T-helper 2 cell treated with Interferon-gamma antibody and Interleukin-4, amounts not matched to agents 100 ng/mL and 5 ng/mL, for 36 hours (primary cell): ENCODE measurements at regions not wholly inside any gene's neighbourhood (a gene's known extent, or its start where the extent isn't known, plus 50 kb on each side); places are given as distances from the start of the nearest gene placed in this dataset.

Experiments
- intact Hi-C: fragments of 100-400 bp; cut with micrococcal nuclease; formaldehyde crosslinking; loops from one replicate; pipeline ENCODE4 v1.15.1; 2023

DNA sequence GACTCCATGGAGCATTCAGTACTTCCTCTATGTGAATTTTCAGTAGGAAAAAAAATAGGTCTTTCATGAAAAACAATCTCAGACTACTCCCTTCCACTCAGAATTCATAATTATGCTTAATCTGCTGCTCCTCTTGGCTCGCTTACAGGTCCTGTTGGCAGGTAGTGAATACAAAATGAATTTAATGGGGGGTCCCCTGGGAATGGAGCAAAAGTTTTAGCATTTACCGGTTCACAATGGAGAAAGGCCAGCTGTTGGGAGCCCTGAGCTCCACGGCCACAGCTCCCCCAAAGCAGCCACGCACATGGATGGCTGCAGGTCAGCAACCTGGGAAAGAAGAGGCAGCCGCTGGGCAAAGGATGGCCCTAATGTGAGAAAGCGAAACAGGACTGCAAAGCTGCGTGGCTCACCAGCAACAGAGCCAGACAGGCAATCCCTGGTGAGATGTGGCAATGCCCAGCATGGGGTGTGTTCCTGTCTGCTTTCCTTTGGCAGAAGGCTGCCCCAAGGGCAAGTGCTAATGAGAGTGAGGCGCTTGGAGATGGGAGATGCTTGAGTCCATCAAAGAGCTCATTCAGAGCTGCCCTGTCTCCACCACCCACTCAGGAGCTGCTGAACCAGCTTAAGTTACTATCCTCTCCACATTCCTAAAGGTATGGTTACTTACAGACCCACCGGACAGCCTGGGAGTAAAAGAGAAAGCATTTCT lies 447.4 kb downstream of the EPHA4 start:
- intact Hi-C loops, result no loop called here

DNA sequence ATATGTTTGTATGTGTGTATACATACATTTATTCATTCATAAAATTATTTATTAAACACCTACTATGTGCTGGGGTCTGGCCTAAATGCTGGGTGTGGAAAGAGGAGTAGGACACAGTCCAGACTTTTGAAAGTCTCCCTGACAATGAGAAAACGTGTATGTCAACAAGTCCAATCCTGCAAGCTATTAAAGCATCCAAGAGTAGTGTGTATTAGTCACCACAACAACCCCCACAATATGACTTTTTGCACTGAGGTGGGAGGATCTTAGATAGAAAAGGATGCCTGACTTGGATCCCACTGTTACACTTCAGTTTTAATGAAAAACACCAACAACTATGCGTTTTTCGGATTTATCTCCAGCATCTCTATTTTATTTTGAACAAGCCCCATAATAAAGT lies 446.4 kb downstream of the EPHA4 start:
- intact Hi-C loops, result no loop called here

DNA sequence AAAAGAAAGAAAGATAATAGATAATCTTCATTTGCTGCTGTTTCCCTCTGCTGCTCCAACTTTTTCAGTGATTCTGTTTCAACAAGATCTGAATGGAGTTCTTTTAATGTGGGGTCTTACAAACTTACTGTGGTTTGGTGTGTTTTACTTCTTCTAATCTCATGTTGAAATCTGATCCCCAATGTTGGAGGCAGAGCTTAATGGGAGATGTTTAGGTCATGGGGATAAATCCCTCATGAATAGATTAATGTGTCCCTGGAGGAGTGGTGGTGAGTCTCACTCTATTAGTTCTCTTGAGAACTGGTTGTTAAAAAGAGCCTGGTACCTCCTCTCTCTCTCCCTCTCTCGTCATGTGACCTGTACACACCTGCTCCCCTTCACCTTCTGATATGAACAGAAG lies 442.4 kb downstream of the EPHA4 start:
- intact Hi-C loops, result no loop called here

DNA sequence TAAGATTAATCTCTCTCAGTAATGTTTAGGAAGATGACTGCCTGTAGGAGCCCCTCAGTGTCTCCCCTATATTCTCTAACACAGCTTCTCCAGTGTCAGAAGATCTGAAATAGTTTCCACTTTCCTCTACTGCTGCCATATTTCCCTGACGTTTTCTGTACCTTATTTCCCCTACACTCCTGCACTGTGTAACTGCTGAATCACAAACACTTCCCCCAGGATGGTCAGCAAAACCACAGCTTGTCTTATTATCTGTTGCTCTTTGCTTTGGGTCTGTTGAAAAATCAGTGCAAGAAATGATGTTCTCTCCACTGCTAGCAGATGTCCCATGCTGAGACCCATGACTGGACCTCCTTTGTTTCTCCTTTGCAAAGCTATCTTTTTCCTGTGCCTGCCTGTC lies 441.7 kb downstream of the EPHA4 start:
- intact Hi-C loops, result no loop called here

DNA sequence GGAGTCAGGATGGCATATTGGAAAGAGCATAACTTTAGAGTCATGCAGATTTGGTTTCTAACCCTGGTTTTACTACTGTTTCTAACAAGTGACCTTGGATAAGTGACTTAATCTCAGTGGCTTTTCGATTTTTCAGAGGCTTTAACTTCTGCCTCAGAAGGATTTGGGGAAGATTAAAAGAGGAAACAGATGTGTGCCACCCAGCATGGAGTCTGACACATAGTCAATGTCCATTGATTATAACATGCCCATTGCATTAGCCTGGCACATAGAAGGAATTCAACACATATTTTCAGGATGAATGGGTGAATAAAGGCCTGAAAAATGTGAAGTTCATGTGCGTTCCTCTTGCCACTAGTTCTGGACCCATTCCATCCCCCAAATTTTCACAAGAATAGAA lies 438.2 kb downstream of the EPHA4 start:
- intact Hi-C loops, result no loop called here

DNA sequence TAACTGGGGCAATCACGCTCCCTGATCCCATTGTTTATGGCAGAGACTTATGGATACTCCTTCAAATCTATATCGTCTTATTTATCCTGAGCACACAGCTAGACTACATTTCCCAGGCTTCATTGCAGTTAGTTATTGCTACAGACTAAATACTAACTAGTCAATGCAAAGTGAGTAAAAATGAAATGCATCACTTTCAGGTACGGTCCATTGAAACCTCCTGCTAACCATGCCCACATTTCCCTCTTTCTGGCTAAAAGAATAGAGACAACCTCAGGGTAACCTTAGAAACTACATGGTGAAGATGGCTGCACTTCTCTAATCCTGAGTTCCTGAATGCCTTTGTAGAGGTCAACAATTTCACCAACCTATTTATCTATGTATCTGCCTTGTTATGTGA lies 437.4 kb downstream of the EPHA4 start:
- intact Hi-C loops, result no loop called here

DNA sequence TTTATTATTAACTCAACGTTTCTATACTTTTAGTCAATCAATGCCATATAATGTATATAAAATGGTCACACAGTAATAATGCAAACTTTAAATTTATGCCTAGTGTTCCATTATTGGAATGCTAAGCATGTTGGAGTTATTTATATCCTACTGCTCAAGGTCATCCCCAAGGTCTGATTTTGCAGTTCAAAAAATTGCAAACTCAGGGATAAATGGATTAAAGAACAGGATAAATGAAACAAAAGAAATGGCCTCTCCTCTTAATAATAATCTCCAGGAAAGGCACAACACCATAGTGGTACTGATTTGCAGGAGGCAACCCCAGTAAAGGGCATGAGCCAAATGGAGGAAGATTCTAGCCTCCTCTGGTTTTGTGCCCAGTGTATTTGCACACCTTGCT lies 436.4 kb downstream of the EPHA4 start:
- intact Hi-C loops, result no loop called here

DNA sequence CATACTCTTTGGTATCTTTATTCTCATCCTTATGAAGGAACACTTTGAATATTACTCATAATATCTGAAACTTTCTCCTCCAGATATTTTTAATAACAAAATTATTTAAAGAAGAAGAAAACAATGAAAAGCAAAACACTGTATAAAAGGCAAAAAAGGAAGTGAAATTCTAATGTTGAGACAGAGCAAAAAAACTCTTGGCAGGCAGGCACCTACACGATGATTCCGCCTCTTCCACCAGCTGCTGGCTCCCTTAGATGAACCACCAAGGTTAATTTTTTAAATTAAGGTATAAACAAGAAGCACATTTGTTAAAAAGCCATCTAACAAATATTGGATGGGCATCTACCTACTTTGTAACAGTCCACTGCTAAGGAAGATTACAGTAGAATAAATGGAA lies 434.7 kb downstream of the EPHA4 start:
- intact Hi-C loops, result no loop called here

DNA sequence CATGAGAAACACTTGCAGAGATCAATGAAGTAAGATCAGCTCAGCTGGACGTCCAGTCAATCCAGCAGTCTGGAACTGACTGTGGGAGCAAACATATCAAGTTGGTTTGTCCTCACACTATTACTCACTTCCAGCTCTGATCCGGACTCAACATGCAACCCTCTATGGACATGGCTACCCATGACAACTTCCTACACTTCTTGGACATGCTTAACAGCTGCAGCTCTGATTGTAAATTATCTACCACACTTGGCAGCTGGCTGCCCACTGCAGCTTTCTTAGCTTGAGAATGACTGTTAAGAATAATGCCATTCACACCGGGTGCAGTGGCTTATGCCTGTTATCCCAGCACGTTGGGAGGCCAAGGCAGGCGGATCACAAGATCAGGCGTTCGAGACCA lies 429.8 kb downstream of the EPHA4 start:
- intact Hi-C loops, result no loop called here

DNA sequence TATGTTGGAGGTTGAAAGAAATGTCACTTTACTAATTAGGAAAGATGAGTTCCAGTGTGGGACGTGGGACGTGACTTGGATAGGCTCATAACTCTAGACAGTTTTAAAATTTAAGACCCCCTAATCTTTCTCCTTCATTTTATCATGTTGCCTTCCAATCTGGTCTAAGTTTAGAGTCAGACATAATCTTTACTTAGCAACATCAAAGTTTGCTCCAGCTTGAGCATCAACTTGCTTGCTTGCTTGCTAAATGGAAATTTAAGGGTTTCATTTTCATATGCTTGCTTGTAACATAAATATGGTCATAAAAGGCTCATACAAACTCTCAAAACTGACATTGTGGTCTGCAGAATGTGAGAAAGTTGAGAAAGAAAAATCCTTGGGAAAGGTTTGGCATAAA lies 428.9 kb downstream of the EPHA4 start:
- intact Hi-C loops, result no loop called here

DNA sequence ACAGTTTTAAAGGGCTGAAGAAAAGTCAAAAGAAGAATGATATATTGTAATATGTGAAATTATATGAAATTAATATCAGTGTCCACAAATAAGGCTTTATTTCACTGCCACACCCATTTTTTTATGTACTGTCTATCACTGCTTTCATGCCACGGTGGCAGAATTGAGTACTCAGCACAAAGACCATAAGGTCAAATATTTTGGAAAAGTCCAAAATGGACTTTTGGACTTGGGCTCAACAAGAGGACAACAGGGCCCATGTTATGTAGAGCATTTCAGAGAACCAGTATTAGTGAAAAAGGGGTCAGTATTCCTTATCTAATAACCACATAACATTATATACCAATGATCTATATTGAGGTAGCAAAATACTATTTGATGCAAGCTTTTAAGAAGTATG lies 427.2 kb downstream of the EPHA4 start:
- intact Hi-C loops, result no loop called here

DNA sequence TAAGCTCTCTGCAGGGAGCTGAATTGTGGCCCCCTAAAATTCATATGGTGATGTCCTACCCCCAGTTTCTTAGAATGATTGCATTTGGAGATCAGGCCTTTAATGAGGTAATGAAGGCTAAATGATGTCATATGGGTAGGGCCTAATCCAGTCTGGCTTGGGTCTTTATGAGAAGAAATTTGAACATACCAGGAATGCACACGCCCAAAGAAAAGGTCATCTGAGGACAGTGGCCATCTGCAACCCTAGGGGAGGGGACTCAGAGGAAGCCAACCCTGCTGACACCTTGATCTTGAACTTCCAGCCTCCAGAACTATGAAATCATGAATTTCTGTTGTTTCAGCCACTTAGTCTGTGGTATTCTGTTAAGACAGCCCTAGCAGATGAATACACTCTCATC lies 426.7 kb downstream of the EPHA4 start:
- intact Hi-C loops, result no loop called here

DNA sequence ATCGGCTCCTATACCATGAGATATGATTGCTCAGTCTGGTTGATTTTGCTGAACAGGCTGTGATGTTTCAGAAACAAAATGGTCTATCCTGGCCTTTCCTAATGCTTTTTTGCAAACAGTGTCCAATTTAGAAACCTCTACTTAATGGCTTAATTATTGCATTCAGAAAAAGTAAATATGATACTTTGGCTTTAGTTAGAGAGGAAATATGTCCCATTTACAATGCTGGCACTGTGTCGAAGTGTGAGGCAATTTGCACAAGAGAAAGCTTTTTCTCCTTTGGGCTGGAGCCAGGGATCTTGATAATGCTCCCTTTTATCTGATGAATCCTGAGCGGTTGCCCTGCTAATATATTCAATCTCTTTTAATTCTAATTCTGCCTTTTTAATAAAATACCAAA lies 418.9 kb downstream of the EPHA4 start:
- intact Hi-C loops, result no loop called here

DNA sequence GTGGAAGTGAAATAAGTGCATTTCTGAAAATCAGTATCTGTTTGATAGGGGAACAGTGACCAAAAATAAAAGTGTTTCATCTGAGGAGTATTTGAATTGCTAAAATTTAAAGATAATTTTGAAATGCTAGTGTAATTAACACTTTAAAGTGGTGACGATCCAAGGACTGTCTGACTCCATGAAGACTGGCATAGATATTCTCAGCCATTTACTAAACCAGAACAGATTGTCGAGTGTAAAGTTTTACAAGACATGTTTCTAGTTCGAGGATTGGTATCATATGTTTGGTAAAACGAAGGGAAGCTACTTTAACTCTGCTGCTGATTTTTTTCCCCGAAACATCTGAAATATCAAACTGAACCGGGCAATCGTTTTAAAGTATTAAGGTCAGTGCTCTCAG lies 417.9 kb downstream of the EPHA4 start:
- intact Hi-C loops, result no loop called here

DNA sequence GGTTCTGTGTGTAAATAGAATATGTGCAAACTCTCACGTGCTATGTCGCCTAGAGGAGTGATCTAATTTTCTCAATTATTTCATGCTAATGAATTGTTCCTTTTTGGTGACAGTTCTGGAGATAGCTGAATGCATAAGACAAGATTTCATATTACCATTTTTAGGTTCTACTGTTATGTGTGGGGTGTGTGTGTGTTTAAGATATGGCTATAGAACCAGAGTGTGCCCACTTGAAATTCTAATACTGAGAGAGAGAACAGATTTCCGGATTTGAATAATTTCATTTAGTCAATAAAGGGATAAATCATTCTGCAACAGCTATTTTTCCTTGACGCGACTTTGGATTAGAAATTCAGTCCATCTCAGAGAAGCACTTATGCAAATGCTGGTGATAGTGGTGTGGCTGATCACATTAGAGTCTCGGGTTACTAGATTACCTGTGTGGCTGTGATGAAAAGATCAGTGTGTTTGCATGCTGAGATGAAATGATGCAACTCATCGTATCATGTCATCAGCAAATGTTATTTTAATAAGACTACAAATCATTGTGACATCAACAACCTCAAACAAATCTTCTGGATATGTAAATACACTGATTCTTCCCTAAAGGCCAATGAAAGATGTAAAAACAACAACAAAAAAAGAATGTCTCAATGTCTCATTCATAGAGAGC lies 415.9 kb downstream of the EPHA4 start:
- intact Hi-C loops, result no loop called here

DNA sequence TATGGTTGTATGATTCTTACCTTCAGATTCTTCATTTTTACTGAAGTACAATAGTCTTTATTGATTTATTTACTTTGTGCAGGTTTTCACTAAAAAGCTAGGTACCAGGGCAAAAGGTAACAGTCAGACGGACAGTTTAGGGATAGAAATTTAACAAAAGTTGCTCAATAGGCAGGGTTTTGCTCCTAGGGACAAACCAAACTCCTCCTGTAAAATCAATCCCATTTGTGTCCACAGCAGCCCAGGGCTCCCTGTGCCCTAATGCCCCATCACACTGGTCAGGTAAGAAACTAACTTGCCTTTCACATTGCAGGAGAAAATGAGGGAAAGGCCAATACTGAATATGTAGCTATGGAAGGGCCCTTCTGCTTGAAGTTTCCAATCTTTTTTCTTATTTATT lies 410.9 kb downstream of the EPHA4 start:
- intact Hi-C loops, result no loop called here

DNA sequence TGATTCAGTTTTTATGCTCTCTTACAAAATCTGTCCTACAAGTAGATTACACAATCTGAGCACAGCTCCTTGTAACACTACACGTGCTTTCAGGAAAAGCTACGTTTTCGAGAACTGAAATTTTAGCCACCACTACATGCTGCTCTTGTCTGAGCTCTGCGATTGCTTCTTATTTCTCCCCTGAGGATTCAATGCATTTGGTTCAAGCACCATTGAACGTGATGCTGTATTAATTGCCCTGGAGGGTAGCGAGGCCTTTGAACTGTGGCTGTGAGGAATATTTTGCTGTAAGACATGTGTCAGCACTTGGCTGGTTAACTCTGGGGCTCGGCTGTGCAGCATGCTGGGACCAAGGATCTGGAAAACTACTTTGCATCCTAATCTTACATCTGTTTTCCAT lies 405.8 kb downstream of the EPHA4 start:
- intact Hi-C loops, result no loop called here

DNA sequence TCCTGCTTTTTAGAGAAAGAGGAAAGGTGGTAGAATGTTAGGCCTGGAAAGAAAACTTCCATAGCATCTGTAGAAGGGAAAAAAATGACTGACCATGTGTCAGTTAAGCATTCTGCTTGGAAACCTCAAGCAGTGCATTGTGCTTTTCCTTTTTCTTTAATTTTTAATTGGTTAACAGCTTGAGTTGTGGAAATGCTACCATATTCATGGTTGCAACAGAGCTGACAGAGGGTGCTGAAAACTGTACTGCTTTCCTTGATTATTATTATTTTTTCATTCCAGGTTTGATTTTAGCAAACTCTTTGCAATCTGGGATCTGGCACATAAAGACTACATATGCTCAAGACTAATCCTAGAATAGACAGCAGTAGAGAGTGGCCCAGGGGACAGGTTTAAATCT lies 404.5 kb downstream of the EPHA4 start:
- intact Hi-C loops, result no loop called here

DNA sequence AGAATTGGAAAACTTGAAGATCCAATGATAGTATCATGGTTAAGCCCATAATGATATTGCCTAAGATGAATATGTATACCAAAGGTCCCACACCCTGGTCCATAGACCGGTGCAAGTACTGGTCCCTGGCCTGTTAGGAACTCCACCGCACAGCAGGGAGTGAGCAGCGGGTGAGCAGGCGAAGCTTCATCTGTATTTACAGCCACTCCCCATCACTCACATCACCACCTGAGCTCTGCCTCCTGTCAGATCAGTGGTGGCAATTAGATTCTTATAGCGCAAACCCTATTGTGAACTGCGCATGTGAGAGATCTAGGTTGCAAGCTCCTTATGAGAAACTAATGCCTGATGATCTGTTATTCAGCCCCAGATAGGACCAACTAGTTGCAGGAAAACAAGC lies 402.4 kb downstream of the EPHA4 start:
- intact Hi-C loops, result no loop called here

DNA sequence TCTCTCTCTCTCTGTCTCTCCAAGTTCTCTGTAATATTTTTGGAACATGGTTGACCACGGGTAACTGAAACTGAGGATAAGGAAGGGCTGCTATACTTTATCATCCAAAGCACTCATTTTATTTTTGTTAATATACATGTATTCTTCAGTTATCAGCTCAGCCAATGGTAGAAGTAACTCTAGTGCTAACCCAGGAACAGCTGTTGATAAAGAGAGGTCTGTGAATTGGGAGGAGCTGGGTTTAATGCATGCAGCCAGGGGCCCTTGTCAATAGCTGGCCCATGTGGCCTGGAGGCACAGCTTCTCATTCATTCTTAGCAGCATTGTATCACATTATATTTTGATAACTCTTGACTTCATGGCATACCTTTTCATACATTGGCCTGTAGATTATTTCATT lies 401.6 kb downstream of the EPHA4 start:
- intact Hi-C loops, result no loop called here

DNA sequence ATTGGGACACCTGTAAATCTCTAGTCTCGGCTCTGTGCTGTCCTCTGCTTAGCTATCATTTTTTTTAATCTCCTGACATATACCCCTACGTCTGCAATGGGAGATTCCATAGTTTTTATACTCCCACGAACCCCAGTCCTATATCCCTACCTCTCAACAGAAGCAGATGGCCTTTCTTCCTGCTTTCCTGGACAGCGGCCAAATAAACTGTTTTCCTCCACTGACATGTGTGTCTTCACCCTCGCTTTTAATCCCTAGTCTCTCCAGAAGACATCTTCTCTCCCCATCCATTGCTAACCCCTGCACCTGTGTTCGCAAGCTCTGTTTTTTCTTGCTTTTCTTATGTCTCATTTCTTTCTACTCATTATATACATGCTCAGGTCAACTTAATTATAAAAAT lies 395.4 kb downstream of the EPHA4 start:
- intact Hi-C loops, result no loop called here

DNA sequence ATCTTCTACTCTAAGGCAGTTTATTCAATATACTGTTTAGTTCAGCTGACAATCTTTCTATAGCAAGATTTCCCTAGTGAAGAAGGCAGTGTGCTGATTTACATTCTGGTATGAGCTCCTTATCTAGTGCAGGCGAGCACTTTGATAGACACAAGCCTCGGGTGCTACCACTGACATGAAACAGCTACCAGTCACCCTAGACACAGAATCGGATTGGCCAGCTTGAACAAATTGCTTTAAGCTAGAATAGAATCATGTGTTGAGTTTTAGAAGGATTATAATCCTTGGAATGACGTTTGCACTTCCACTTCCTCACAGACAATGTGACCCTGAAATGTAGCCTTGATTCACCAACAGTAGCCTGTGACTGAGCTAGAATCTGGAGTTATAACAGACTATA lies 394.0 kb downstream of the EPHA4 start:
- intact Hi-C loops, result no loop called here

DNA sequence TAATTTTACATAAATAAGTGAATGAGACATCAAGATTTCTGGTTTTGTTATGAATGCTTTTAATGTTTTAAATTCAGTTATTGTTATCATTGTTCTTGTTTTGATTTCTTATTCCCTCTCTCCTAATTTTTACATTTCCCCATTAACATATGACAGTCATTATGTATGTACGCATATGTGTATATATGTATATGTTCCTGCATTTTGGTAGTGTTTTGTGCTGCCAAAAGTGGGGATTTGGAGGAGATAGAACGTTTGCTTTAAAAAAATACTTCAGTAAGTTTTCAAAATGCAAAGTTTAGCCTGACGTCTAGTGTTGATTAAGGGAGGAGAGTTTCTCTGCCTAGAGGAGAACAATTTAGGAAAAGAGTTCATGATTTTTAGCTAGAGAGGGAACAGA lies 385.2 kb downstream of the EPHA4 start:
- intact Hi-C loops, result no loop called here
